Small intestine (tissue), 7 donors: ENCODE measurements at regions not wholly inside any gene's neighbourhood (a gene's known extent, or its start where the extent isn't known, plus 50 kb on each side); places are given as distances from the start of the nearest gene placed in this dataset.

Source experiments
- DNase-seq, 2 donors: peaks; one replicate each; pipeline versions ENCODE4 v3.0.0 to v3.0.0-alpha.2; 2013
- FAIRE-seq: peaks from 2 replicates; lab custom pipeline; 2012; peaks lifted over from hg19 to GRCh38; lab: Jason Lieb, UNC
- H3K27ac ChIP-seq, 3 donors: one replicate each; pipeline ENCODE4 v1.5.1; 2013; ENCODE audit warnings: low read length in 2 of 3, mild to moderate bottlenecking in 2 of 3, control low read depth in 1 of 3, inconsistent platforms in 1 of 3, low read depth in 1 of 3, moderate library complexity in 1 of 3
- H3K27me3 ChIP-seq, 3 donors: one replicate each; pipeline ENCODE4 v1.6.1; 2013; ENCODE audit warnings: low read length in 3 of 3, inconsistent platforms in 1 of 3; ENCODE audit not compliant: control insufficient read depth in 3 of 3, insufficient read depth in 3 of 3
- H3K36me3 ChIP-seq, 3 donors: one replicate each; pipeline ENCODE4 v1.6.1; 2013; ENCODE audit warnings: low read length in 3 of 3, inconsistent platforms in 1 of 3, low read depth in 1 of 3, mild to moderate bottlenecking in 1 of 3, moderate library complexity in 1 of 3; ENCODE audit not compliant: control insufficient read depth in 3 of 3, insufficient read depth in 2 of 3
- H3K4me1 ChIP-seq, 3 donors: one replicate each; pipeline ENCODE4 v1.6.1; 2013; ENCODE audit warnings: low read length in 2 of 3, inconsistent platforms in 1 of 3, low read depth in 1 of 3, mild to moderate bottlenecking in 1 of 3, moderate library complexity in 1 of 3; ENCODE audit not compliant: control insufficient read depth in 3 of 3, insufficient read depth in 2 of 3
- H3K4me3 ChIP-seq, 3 donors: one replicate each; pipeline ENCODE4 v1.5.1; 2013; ENCODE audit warnings: low read length in 3 of 3, control low read depth in 1 of 3, inconsistent platforms in 1 of 3, low read depth in 1 of 3, mild to moderate bottlenecking in 1 of 3, moderate library complexity in 1 of 3
- H3K9me3 ChIP-seq, 2 donors: one replicate each; pipeline ENCODE4 v1.6.1; 2013; ENCODE audit warnings: low read depth in 1 of 2, low read length in 1 of 2; ENCODE audit not compliant: control insufficient read depth in 2 of 2, insufficient read depth in 1 of 2
- WGBS, 3 donors: extraction: QIAGEN DNeasy Blood & Tissue Kit; methylation state at CpG; one replicate each; pipeline ENCODE4 v1.1.7; 2013; 5-methylcytosine and 5-hydroxymethylcytosine counted together
- donor health status: healthy with polysubstance abuse.
- donor health status: control.
- donor health status: control.
- donor health status: Bipolar disorder and iron deficiency.
- donor health status: healthy.

DNA sequence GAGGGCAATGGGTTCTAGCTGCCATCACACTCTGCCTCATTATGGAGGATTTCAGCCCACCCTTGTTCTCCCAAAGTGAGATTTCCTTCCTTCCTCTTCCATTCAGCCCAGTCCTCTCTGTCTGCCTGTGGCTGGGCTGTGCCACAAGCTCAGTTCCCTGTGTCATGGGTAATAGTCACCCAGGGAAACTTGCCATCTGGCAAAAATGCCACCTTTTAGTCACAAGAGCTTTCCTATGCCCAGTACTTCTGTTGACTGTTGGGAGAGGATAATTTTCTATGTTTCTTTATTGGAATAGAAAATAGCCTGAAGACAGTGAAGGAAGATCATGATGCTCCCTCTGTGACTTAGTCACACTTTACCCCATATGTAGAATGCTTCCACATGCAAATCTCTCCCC, 71.4 kb downstream of the TLR4 start:
- FAIRE-seq = no peak
- no peaks in the 10 kb centered on the region for H3K9me3 ChIP-seq
- H3K4me1 ChIP-seq = no peaks in the 10 kb centered on the region

DNA sequence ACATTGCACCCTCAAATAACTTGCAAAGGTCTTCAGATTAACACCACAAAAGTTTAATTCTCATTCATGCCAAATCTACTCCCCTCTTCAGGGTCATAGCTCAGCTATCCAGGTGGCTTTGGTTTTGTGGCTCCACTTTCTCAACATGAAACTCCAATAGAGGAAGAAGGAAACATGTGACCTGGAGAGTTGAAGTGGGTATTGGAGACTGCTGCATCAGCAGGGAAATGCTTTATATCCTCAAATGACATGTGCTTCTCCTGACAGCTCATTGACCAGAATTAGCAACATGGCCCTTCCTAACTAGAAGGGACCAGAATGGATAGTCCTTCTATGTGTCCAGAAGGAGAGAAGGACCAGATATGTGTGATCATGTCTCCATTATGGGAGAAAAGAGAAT, 73.6 kb downstream of the TLR4 start:
- Histone ChIP-seq H3K4me1 (no peaks in the 10 kb centered on the region), H3K4me3 (no peak overlapping the region), H3K36me3 (no peaks in the 10 kb centered on the region), H3K9me3 (no peaks in the 10 kb centered on the region), H3K27ac (no peak overlapping the region), H3K27me3 (no peaks in the 10 kb centered on the region)
- DNase-seq = no peak
- no peak for FAIRE-seq

More for the DNA sequence above, 71.4 kb downstream of the TLR4 start:
- no peaks in the 10 kb centered on the region for H3K36me3 ChIP-seq
- no peak overlapping the region for H3K27ac ChIP-seq
- no peak overlapping the region for H3K4me3 ChIP-seq
- H3K27me3 ChIP-seq = no peaks in the 10 kb centered on the region
- no peak for DNase-seq

DNA sequence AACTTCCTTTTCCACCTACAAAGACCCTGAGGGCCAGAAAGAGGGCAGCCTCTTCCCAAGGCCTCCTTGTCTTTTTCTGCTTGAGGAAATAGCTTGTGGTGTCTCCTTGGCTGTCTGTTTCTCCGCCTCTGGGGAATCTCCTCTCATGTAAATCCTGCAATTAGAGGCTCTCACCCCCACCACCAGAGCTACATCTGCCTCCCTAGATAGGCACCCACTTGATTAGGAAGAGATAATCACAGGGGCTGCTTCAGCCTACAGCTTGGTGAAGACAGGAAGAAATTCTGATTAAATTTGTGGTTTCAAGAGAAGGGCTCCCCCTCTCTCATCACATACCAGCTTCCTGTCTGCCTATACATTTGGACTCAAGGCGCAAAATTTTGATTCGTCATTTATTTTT, 75.6 kb downstream of the TLR4 start:
- Histone ChIP-seq H3K36me3 (no peaks in the 10 kb centered on the region), H3K27me3 (no peaks in the 10 kb centered on the region), H3K4me3 (no peak overlapping the region), H3K27ac (no peak overlapping the region), H3K4me1 (peaks cover 0 to 3% (median 3%) of the 10 kb centered on the region in 3 donors), H3K9me3 (no peaks in the 10 kb centered on the region)
- FAIRE-seq = no peak
- no peak for DNase-seq
- 57 to 91% (median 75%) methylated on average over 3 of the region's 3 CpGs for WGBS, 3 donors

DNA sequence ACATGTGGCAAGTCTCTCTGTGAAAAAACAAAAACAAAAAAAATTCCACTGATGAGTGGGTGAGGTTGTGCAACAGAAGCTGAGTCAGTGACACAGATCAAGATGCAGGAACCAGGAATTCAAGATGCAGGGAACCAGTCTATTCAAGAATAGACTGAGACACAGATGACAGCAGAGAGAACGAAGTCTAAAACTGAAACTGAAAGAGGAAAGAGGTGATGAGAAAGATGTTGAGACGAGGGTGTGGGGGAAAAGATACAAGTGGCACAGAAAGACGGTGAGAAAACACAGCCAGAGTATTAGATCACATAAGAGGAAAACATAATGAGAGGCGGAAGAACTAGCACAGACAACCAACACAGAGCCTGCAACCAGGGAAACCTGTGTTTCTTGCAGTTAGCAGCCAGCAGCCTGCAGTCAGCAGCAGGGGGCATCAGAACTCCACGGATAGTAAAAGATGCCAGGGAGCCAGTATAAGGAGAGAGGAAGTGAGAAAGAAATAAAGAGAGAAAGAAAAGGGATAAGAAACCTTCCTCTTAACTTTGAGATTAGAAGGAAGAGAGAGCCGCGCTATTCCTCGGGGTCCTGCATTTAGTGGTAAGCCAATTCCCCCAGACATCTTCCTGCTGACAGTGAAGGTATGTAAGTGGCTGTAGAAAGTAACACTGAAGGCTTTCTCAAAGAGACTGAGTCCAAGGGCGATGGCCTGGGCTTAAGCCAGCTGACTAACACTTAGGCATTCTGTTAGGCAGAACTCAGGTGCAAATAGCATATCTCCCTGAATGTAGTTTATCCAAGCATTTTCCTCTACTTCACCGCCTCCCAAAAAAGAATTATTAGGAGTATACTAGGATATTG, 79.0 kb downstream of the TLR4 start:
- FAIRE-seq (no peak), DNase-seq (peak; percentile 65 to 69)
- no peaks in the 10 kb centered on the region for H3K36me3 ChIP-seq
- peaks cover 0 to 2% (median 0%) of the 10 kb centered on the region in 3 donors for H3K27me3 ChIP-seq
- WGBS, 3 donors = 14 to 20% (median 18%) methylated on average over 10 of the region's 10 CpGs
- no peaks in the 10 kb centered on the region for H3K9me3 ChIP-seq
- H3K4me1 ChIP-seq = peaks cover 0 to 3% (median 3%) of the 10 kb centered on the region in 3 donors
- peak overlapping the region in 1 of 3 donors; percentile 6 for H3K27ac ChIP-seq
- H3K4me3 ChIP-seq = peak overlapping the region in 2 of 3 donors; percentile 27 to 38

DNA sequence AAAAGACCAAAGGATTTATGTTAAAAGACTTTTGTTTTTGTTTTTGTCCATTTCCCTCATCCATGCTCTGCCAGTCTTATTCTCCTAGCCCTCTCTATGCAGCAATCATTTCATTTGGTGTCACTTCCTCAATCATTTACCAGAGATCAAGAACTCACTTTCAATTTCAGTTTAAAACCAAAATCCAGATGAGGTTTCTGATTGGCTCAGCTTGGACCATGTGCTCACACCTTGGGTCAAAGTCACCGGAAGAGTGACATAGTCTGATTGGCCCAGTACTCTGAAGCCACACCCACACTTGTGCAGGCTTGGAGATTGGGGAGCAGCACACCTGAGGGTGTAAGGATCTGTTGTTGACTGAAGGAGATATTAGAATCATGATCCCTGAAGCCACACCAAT, 79.6 kb downstream of the TLR4 start:
- no peak overlapping the region for H3K27ac ChIP-seq
- H3K4me3 ChIP-seq = no peak overlapping the region
- peaks cover 0 to 2% (median 0%) of the 10 kb centered on the region in 3 donors for H3K27me3 ChIP-seq
- FAIRE-seq = no peak
- peaks cover 0 to 3% (median 3%) of the 10 kb centered on the region in 3 donors for H3K4me1 ChIP-seq
- 3 to 40% (median 33%) methylated on average over 1 of the region's 1 CpG for WGBS, 3 donors
- no peaks in the 10 kb centered on the region for H3K36me3 ChIP-seq
- peak; percentile 6 to 89 for DNase-seq
- no peaks in the 10 kb centered on the region for H3K9me3 ChIP-seq

DNA sequence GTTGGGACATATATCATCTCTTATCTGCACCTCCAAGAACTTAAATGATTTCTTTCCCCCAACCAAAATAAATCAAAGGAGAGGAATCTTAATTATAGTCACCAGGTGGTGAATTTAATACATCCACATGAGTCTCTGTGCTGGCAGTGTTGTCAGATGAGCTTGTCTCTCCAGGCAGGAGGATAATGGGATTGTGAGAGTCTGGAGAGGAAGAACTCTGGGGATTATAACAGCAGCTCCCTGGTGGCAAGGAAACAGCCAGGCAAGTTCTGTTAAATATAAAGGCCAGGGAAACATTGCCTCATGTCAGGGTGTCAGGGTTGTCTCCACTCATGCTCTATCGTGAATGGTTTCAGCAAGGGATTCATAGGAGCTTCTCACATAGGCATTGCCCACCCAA, 80.8 kb downstream of the TLR4 start:
- DNase-seq (no peak), FAIRE-seq (no peak)
- H3K36me3 ChIP-seq = no peaks in the 10 kb centered on the region
- 66 to 78% (median 68%) methylated on average over 1 of the region's 1 CpG for WGBS, 3 donors
- H3K9me3 ChIP-seq = no peaks in the 10 kb centered on the region
- peaks cover 0 to 3% (median 3%) of the 10 kb centered on the region in 3 donors for H3K4me1 ChIP-seq
- no peak overlapping the region for H3K4me3 ChIP-seq
- no peak overlapping the region for H3K27ac ChIP-seq
- peaks cover 0 to 2% (median 0%) of the 10 kb centered on the region in 3 donors for H3K27me3 ChIP-seq

DNA sequence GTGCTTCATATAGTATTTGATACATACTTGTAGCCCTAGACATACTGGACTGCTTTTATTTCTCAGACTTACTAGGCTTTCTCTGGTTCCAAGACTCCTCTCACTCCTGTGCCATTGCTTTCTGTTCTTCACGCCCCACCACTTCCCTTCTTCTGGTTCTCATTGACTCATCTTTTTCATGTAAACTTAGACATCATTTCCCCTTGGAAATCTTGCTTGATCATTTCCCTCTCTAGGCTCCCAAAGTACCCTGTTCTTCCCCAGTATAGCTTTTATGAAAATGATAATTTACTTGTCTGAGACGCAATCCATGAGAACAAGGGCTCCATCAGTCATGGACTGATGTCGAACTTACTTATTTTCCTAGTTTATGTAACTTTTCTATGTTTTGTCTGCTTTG, 83.5 kb downstream of the TLR4 start:
- no peak overlapping the region for H3K27ac ChIP-seq
- no peak for DNase-seq
- H3K4me1 ChIP-seq = peaks cover 0 to 3% (median 3%) of the 10 kb centered on the region in 3 donors
- H3K4me3 ChIP-seq = no peak overlapping the region
- H3K27me3 ChIP-seq = peaks cover 0 to 2% (median 0%) of the 10 kb centered on the region in 3 donors
- H3K36me3 ChIP-seq = no peaks in the 10 kb centered on the region
- 63 to 86% (median 83%) methylated on average over 3 of the region's 3 CpGs for WGBS, 3 donors
- FAIRE-seq = no peak
- no peaks in the 10 kb centered on the region for H3K9me3 ChIP-seq

DNA sequence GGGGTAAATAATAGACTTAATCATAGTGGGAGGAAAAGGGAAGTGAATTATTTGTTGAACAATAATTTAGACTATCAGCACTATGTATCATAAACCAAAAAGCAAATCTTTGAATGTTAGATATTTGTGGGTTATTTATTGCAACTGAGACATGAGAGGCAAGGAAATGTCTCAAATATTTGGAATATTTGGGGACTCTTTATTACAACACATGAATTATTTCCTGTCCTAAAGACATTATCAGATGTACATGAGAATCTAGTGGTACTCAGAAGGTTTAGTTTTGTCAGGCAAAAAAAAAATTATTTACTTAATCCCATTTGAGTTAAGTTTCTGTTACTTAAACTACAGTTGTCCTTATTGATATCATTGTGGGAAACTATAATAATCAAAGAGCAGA, 91.1 kb downstream of the TLR4 start:
- H3K4me1 ChIP-seq = no peaks in the 10 kb centered on the region
- FAIRE-seq = no peak
- no peaks in the 10 kb centered on the region for H3K27me3 ChIP-seq
- no peak overlapping the region for H3K27ac ChIP-seq
- DNase-seq = no peak
- H3K36me3 ChIP-seq = no peaks in the 10 kb centered on the region
- no peak overlapping the region for H3K4me3 ChIP-seq
- no peaks in the 10 kb centered on the region for H3K9me3 ChIP-seq

DNA sequence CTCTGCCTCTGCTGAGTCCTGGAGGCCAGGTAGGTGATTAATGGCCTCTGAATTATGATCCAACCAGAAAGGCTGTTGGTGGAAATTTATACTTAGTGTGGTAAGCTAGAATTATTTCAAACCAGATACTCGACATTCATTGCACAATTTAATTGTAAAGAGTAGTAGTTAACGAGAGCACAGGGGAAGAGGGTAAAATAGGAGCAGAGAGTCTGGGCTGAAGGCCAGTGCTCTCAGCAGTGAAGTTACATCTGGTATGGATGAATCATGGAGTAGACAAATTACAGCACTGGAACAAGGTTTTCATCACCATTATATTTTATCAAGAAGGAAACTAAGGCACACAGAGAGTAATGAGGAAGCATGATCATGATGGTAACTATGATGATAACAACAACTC, 92.5 kb downstream of the TLR4 start:
- FAIRE-seq = no peak
- WGBS, 3 donors = 75 to 83% (median 76%) methylated on average over 2 of the region's 2 CpGs
- no peak overlapping the region for H3K27ac ChIP-seq
- H3K9me3 ChIP-seq = no peaks in the 10 kb centered on the region
- no peaks in the 10 kb centered on the region for H3K27me3 ChIP-seq
- H3K4me3 ChIP-seq = no peak overlapping the region
- no peaks in the 10 kb centered on the region for H3K36me3 ChIP-seq
- H3K4me1 ChIP-seq = no peaks in the 10 kb centered on the region
- no peak for DNase-seq
